GF-D8 (cell line): ENCODE measurements at regions not wholly inside any gene's neighbourhood (a gene's known extent, or its start where the extent isn't known, plus 50 kb on each side); places are given as distances from the start of the nearest gene placed in this dataset.
"Not testable (repeated sequence)": the region's sequence is repeated elsewhere in the genome, so short reads cannot be mapped to it uniquely, and the experiment has no call there.

Source experiments
- DNase-seq: peaks from one replicate; lab custom pipeline; 2025; lab: John Stamatoyannopoulos, UW

DNA sequence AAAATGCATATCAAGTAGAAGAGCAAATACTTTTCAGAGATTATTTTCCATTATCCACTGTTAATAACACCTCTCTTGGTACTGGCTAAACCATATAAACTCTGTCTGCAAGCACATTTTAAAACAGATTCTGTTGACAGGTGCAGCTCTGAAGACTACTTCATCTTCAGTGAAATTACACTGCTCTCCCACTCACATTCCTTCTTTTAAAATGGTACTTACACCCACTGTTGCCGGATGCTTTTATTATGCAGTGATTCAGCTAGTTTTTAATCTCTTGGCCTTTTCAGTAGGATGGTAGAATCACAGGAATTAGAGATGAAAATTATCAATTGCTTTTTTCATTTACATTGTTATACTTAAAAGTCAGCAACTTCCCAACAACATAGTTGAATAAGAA lies 381.6 kb downstream of the GASK1B start:
- no peak for DNase-seq

DNA sequence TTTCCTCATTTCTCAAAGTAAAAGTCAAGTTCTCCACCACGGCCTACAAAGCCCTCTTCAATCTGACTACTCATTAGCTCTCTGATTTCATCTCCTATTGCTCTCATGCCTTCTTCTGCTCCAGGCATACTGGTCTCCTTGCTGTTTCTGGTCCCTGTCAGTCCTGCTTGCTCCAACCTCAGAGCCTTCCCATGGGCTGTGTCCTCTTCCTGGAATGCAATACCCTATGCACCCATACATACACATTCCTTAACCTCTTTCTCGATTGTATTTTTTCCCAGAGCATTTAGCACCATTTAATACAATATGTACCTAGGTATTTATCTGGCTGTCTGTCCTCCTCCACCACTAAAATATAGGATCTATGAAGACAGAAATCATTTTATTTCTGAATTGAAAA lies 385.2 kb downstream of the GASK1B start:
- DNase-seq: no peak

GRCh38 chr4:157781361-157781760 lies 391.5 kb downstream of the GASK1B start:
- no peak for DNase-seq

GRCh38 chr4:157779081-157779480 lies 393.7 kb downstream of the GASK1B start:
- no peak for DNase-seq

- DNase-seq: no peak
Observed at GRCh38 chr4:157776930-157777528, 395.8 kb downstream of the GASK1B start.

DNA sequence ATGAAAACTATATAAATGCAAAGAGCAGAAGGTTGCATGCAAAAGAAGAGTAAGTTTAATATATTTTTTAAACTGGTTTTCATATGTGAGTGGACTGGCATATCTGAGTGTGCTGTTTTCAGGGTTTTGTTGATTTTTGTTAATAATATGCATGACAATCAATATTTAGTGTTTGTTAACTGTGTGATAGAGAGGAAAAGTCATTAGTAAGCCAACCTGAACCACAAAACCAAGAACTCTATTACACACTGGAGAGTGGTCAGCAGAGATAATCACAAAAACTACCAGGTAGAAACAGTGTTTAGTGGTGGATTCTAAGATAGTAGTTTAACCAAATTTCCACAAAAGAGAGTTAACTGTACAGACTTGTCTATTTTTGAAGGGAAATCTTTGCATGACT lies 396.9 kb downstream of the GASK1B start:
- DNase-seq: no peak

GRCh38 chr4:157772907-157773306 lies 399.9 kb downstream of the GASK1B start:
- no peak for DNase-seq

- DNase-seq: no peak
Observed at GRCh38 chr4:157768419-157768818, 404.4 kb downstream of the GASK1B start.

GRCh38 chr4:157763490-157763889 lies 409.3 kb downstream of the GASK1B start:
- no peak for DNase-seq

DNA sequence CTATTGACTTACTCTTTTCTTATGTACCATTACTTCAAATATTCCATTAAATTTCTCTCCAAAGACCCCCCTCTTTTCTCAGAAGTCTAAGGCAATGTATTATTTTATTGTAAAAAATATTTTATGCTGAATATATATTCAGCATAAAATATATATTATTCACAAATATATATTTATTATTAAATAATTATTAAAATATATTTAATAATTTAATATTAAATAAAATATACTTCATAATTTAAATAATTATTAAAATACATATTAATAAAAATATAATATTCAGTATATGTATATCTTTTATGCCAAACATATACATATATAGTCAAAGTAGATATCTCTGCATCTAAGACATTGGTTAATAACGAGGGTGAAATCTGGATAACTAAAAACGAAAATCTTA lies 418.4 kb downstream of the GASK1B start:
- DNase-seq: no peak

GRCh38 chr4:157751631-157752030 lies 421.2 kb downstream of the GASK1B start:
- no peak for DNase-seq

DNA sequence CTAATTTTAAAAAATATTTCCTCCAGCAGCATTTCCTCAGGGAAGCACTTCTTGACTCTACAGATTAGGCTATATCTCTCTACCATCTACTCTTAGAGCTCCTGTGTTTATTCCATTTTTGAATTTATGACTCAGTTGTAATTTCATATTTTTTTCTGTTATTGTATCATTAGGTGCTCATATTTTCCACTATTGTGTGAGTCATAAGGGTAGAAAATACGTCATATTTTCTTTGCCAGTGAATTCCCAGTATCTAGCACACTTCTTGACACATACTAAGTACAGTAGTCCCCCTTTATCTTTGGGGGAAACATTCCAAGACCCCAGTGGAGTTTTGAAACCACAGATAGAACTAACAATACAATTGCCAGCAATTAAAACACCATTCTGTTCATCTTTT lies 431.2 kb downstream of the GASK1B start:
- no peak for DNase-seq

DNA sequence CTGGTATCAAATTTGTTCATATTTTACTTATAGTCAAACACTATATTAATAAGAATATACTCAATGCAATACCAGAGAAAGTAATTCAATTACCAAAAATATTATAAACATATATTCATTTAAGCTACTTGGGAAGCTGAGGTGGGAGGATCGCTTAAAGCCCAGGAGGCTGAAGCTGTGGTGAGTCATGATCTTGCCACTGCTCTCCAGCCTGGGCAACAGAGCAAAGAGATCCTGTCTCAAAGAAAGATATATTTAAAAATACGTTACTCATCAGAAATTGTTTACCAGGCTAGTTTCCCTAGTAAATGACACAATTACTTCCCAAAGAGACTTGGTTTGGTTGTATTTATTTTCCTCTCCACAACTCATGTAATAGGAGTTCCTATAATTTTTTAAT lies 433.6 kb downstream of the GASK1B start:
- no peak for DNase-seq

DNA sequence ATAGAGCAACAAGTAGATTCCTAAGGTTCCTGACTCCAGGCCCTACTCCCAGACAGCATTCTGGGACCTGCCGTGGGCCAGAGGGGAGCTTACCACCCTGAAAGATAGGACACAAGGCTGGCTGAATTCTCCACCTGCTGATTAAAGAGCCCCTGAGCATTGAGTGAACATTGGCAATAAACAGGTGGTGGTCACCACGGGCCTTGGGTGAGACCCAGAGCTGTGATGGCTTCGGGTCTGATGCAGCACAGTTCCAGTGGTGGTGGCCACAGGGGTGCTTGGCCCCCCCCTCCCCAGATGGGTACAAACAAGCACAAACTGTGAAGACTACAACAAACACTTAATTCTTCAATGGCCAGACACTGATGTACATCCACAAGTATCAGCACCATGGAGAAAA lies 444.6 kb downstream of the GASK1B start:
- DNase-seq: no peak

GRCh38 chr4:157727163-157727562 lies 445.7 kb downstream of the GASK1B start:
- DNase-seq: no peak

GRCh38 chr4:157722146-157722545 lies 450.7 kb downstream of the GASK1B start:
- DNase-seq: no peak

DNA sequence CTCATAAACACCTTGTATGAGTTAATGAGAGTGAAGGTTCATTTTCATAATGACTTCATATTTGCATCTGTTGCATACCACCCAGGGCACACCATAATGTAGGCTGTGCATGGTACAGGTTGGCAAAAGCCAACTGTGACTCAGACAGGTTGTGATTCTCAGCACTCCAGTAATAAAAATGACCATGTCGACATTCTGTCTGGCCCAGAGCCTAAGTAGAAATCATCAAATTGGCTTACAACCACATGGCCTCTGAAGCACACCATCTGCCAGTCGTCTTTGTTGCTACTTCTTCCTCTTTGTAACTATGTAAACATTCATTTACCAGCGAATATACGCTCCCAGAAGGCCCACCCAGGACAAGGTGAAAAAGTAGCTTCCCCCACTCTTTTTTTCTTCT lies 459.5 kb downstream of the GASK1B start:
- DNase-seq: no peak

- no peak for DNase-seq
Observed at GRCh38 chr4:157706155-157706554, 466.7 kb downstream of the GASK1B start.

- no peak for DNase-seq
Observed at GRCh38 chr4:157702831-157703230, 470.0 kb downstream of the GASK1B start.

DNA sequence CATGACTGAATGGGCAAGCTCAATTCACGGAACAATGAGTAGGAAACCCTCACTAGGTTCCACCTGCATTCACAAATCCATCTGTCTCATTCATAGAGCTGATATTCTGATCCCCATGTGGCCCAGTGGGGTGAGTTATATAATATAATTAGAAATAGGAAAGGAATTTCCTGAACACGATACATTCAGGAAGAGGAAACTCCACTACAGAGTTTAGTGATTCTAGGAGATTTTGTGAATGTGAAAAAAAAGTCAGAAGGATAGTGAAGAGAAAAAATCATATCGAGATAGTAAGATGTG lies 471.2 kb downstream of the GASK1B start:
- DNase-seq: no peak

- DNase-seq: no peak
Observed at GRCh38 chr4:157700898-157701694, 471.7 kb downstream of the GASK1B start.

GRCh38 chr4:157689476-157689875 lies 468.9 kb downstream of the GRIA2 start:
- DNase-seq: no peak

DNA sequence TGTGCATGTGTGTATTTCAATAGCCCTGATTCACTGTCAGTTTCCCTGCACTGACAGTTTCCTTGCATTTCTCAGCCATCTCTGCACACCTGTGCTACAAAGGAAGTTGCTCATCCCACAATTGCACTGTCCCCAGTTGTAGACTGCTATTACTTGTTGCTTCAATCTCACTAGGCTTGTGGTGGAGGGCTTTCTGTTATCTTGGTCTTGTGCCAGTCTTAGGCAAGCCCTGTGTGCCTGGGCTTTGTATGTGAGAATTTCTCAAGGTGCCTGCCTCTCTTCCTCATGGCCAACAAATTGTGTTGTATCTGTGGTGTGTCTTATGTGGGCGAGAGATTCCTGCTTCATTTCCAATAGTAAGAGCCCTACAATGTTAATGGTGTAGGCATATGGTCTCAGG lies 467.4 kb downstream of the GRIA2 start:
- DNase-seq: no peak

- not testable (repeated sequence) for DNase-seq
Observed at GRCh38 chr4:157679326-157679725, 458.8 kb downstream of the GRIA2 start.
